Eye (tissue), 1 donor: ENCODE measurements at regions not wholly inside any gene's neighbourhood (a gene's known extent, or its start where the extent isn't known, plus 50 kb on each side); places are given as distances from the start of the nearest gene placed in this dataset.
"Not testable (repeated sequence)": the region's sequence is repeated elsewhere in the genome, so short reads cannot be mapped to it uniquely, and the experiment has no call there.

Experiments used
- DNase-seq: peaks from one replicate; pipeline ENCODE4 v3.0.0-alpha.2; 2015

- no peak for DNase-seq
Observed at GRCh38 chr2:77839102-77839501, 316.9 kb upstream of the LRRTM4 start.

- DNase-seq = no peak
Observed at GRCh38 chr2:77862120-77862519, 339.9 kb upstream of the LRRTM4 start.

- no peak for DNase-seq
Observed at GRCh38 chr2:77864426-77864825, 342.2 kb upstream of the LRRTM4 start.

GRCh38 chr2:77866661-77867060, 344.5 kb upstream of the LRRTM4 start:
- DNase-seq = no peak

GRCh38 chr2:77867146-77867545, 345.0 kb upstream of the LRRTM4 start:
- DNase-seq = no peak

GRCh38 chr2:77873506-77873905, 351.3 kb upstream of the LRRTM4 start:
- DNase-seq = no peak

- DNase-seq = not testable (repeated sequence)
Observed at GRCh38 chr2:77900211-77900610, 378.0 kb upstream of the LRRTM4 start.

GRCh38 chr2:77910136-77910535, 388.0 kb upstream of the LRRTM4 start:
- no peak for DNase-seq

GRCh38 chr2:77920838-77921366, 398.7 kb upstream of the LRRTM4 start:
- no peak for DNase-seq

GRCh38 chr2:77922567-77922966, 400.4 kb upstream of the LRRTM4 start:
- no peak for DNase-seq

- DNase-seq = no peak
Observed at GRCh38 chr2:77937366-77937765, 415.2 kb upstream of the LRRTM4 start.

GRCh38 chr2:77938462-77938861, 416.3 kb upstream of the LRRTM4 start:
- DNase-seq = no peak

- DNase-seq = no peak
Observed at GRCh38 chr2:77939370-77939769, 417.2 kb upstream of the LRRTM4 start.

- no peak for DNase-seq
Observed at GRCh38 chr2:77939801-77940200, 417.6 kb upstream of the LRRTM4 start.

- no peak for DNase-seq
Observed at GRCh38 chr2:77954931-77955330, 432.8 kb upstream of the LRRTM4 start.

- DNase-seq = peak; percentile 19
Observed at GRCh38 chr2:77962943-77963342, 440.8 kb upstream of the LRRTM4 start.

GRCh38 chr2:77977471-77978063, 455.4 kb upstream of the LRRTM4 start:
- DNase-seq = no peak

- no peak for DNase-seq
Observed at GRCh38 chr2:77995161-77995560, 473.0 kb upstream of the LRRTM4 start.

- no peak for DNase-seq
Observed at GRCh38 chr2:77999376-77999775, 477.2 kb upstream of the LRRTM4 start.

GRCh38 chr2:78009289-78009688, 487.1 kb upstream of the LRRTM4 start:
- DNase-seq = no peak

GRCh38 chr2:78011251-78011650, 489.1 kb upstream of the LRRTM4 start:
- no peak for DNase-seq

- DNase-seq = no peak
Observed at GRCh38 chr2:78020491-78020890, 498.3 kb upstream of the LRRTM4 start.

GRCh38 chr2:78023356-78023755, 501.2 kb upstream of the LRRTM4 start:
- no peak for DNase-seq

- DNase-seq = no peak
Observed at GRCh38 chr2:78024996-78025395, 502.8 kb upstream of the LRRTM4 start.

- DNase-seq = no peak
Observed at GRCh38 chr2:78029392-78029995, 507.3 kb upstream of the LRRTM4 start.
